ENCODE measurements at regions not wholly inside any gene's neighbourhood (a gene's known extent, or its start where the extent isn't known, plus 50 kb on each side); places are given as distances from the start of the nearest gene placed in this dataset.

DNA sequence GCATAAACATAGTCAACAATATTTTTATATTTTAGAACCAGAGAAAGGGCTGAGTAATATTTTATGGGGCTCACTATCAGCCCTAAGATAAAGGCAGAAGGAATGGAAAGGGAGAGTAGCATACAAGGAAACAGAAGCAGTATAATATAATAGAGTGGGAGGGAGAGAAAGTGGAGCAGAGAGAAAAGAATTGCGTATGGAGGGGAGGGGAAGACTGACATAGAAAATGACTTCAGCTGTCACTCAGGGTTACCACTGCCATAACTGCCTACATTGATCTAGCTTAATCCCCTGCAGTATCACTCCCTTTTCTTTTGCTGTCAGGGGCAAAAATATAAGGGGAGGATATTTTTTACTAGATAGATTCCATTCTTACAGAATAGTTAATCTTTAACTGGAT, 1133.5 kb upstream of the MAP3K7 start:
- Histone ChIP-seq H3K27ac (no peak overlapping the region), H3K4me1 (no peaks in the 10 kb centered on the region), H3K9me3 (no peaks in the 10 kb centered on the region), H3K27me3 (no peaks in the 10 kb centered on the region), H3K4me3 (no peak overlapping the region), H3K36me3 (no peaks in the 10 kb centered on the region)
- DNase-seq (no peak), ATAC-seq (no peak)
- TF ChIP-seq, protein P1, sequence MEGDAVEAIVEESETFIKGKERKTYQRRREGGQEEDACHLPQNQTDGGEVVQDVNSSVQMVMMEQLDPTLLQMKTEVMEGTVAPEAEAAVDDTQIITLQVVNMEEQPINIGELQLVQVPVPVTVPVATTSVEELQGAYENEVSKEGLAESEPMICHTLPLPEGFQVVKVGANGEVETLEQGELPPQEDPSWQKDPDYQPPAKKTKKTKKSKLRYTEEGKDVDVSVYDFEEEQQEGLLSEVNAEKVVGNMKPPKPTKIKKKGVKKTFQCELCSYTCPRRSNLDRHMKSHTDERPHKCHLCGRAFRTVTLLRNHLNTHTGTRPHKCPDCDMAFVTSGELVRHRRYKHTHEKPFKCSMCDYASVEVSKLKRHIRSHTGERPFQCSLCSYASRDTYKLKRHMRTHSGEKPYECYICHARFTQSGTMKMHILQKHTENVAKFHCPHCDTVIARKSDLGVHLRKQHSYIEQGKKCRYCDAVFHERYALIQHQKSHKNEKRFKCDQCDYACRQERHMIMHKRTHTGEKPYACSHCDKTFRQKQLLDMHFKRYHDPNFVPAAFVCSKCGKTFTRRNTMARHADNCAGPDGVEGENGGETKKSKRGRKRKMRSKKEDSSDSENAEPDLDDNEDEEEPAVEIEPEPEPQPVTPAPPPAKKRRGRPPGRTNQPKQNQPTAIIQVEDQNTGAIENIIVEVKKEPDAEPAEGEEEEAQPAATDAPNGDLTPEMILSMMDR (IDR thresholded peaks at IDR 0.05), result no peak
- intact Hi-C loops (cut with DNase I), result no loop called here

DNA sequence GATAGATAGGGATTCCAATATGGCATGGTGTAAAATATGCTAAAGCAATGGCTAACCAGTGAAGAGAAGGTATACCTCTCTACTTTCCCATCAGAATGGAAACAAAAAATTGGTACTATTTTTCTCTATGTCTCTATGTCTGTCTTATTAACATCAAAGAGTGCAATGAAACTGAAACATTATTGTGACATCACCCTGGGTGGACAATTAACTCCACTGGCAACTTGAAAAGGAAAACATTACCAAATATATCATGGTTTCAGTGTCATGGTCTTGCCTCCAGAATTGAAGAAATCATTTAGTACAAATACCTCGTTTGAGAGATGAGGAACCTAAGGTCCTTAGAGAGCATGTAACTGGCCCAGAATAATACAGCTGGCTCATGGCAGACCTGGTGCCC, 1132.5 kb upstream of the MAP3K7 start:
- Histone ChIP-seq H3K36me3 (no peaks in the 10 kb centered on the region), H3K27me3 (no peaks in the 10 kb centered on the region), H3K4me1 (no peaks in the 10 kb centered on the region), H3K4me3 (no peak overlapping the region), H3K27ac (no peak overlapping the region), H3K9me3 (no peaks in the 10 kb centered on the region)
- intact Hi-C loops (cut with DNase I), result no loop called here
- DNase-seq (no peak), ATAC-seq (no peak)
- TF ChIP-seq, protein P1 (IDR thresholded peaks at IDR 0.05), result no peak

DNA sequence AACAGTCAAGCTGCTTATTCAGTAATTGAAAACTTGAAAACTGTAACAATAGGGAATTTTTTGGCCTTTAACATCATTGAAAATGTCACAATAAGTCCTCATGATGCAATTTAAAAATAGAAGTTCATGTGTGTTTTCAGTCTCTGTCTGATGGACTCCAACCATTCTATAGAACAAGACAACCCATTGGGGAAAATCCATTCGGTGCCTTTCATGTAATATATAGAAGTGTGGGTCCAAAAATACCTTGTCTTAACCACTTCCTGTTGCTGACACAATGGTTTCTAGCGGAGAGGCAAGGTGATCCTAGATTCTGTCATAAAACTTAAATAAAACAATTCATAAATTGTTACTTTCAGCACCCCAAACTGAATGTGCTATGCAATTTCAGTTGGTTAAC, 1131.3 kb upstream of the MAP3K7 start:
- Histone ChIP-seq H3K27me3 (no peaks in the 10 kb centered on the region), H3K27ac (no peak overlapping the region), H3K4me3 (no peak overlapping the region), H3K9me3 (no peaks in the 10 kb centered on the region), H3K36me3 (no peaks in the 10 kb centered on the region), H3K4me1 (no peaks in the 10 kb centered on the region)
- TF ChIP-seq, protein P1 (IDR thresholded peaks at IDR 0.05), result no peak
- intact Hi-C loops (cut with DNase I), result no loop called here
- DNase-seq (no peak), ATAC-seq (no peak)

DNA sequence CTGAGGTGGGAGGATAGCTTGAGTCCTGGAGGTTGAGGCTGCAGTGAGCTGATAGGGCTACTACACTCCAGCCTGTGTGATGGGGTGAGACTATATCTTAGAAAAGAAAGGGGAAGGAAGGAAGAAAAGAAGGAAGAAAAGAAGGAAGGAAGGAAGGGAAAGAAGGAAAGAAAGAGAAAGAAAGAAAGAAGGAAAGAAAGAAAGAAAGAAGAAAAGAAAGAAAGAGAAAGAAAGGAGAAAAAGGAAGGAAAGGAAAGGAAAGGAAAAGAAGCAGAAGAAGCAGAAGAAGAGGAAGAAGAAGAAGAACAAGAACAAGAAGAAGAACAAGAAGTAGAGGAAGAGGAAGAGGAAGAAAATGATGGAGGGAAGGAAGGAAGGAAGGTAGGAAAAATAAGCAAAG, 1130.2 kb upstream of the MAP3K7 start:
- Histone ChIP-seq H3K27ac (no peak overlapping the region), H3K9me3 (no peaks in the 10 kb centered on the region), H3K4me3 (no peak overlapping the region), H3K4me1 (no peaks in the 10 kb centered on the region), H3K27me3 (no peaks in the 10 kb centered on the region), H3K36me3 (no peaks in the 10 kb centered on the region)
- TF ChIP-seq, protein P1 (IDR thresholded peaks at IDR 0.05), result no peak
- intact Hi-C loops (cut with DNase I), result no loop called here
- DNase-seq (no peak), ATAC-seq (no peak)

DNA sequence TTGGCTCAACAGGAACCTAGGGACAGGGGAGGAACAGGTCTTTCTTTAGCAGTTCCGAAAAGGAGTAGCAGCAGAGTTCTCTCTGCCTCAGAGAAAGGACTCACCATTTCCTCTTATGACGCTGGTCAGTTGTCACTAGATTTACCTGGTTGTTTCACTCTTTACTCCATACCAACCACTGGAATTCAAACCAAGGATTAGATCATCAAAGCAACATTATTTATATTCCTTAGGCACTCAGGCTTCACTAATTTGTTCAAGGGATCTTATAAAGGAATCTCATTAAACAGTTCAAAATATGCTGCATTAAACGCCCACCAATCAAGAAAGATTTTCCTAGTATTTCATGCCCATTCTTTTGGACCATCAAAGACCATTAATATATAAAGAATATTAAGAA, 1129.5 kb upstream of the MAP3K7 start:
- no peaks in the 10 kb centered on the region for H3K9me3 ChIP-seq
- ATAC-seq (no peak), DNase-seq (no peak)
- H3K4me1 ChIP-seq, result no peaks in the 10 kb centered on the region
- intact Hi-C loops (cut with DNase I), result no loop called here
- no peak overlapping the region for H3K27ac ChIP-seq
- H3K36me3 ChIP-seq, result no peaks in the 10 kb centered on the region
- no peak overlapping the region for H3K4me3 ChIP-seq
- TF ChIP-seq, protein P1 (IDR thresholded peaks at IDR 0.05), result no peak
- no peaks in the 10 kb centered on the region for H3K27me3 ChIP-seq

DNA sequence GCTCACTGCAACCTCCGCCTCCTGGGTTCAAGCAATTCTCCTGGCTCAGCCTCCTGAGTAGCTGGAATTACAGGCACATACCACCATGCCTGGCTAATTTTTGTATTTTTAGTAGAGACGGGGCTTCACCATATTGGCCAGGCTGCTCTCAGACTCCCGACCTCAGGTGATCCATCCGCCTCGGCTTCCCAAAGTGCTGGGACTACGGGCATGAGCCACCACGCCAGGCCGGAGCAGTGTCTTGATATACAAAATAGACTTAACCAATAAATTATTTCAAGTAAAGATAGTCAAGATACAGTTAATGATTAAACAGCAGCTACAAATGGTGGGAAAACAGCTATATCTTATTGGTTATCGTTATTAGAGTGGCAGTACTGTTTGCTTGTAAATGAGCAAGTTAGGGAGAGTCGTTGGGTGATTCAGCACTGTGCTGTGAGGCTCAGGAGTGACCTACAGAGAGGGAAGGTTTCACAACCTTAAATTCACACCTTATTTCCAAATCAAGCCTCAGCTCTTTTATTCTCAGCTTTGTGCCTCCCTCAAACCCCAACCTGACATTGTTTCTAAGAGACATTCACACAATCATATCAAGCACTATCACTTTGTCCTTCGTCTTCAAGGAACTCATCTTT, 1128.4 kb upstream of the MAP3K7 start:
- Histone ChIP-seq H3K9me3 (no peaks in the 10 kb centered on the region), H3K27me3 (no peaks in the 10 kb centered on the region), H3K27ac (no peak overlapping the region), H3K36me3 (no peaks in the 10 kb centered on the region), H3K4me3 (no peak overlapping the region), H3K4me1 (no peaks in the 10 kb centered on the region)
- ATAC-seq, result no peak
- intact Hi-C loops (cut with DNase I), result no loop called here
- no peak for DNase-seq
- TF ChIP-seq, protein P1 (IDR thresholded peaks at IDR 0.05), result no peak

Data from upper lobe of right lung (tissue), 1 donor.